ENCODE measurements at regions not wholly inside any gene's neighbourhood (a gene's known extent, or its start where the extent isn't known, plus 50 kb on each side); places are given as distances from the start of the nearest gene placed in this dataset.

DNA sequence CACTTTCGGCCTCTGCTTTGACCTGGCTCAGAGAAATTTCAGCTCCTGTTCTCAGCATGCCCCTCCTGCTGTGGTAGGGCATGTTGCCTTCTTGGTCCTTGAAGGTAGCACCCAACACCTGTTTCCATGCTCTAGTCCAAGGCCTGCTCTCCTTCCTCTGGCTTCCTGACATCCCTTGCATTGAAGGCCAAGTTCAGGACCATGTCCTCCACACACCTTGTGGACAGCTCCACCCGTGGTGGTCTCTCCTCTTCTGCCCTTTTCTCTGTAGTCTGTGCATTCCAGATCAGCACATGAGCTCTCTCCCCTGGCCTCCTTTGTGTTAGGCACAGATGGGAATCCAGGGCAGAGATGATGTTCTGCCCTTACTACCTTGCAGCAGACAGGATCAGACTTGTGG, 225.3 kb downstream of the ADAMTS15 start:
- Histone ChIP-seq H3K27me3 (no peaks in the 10 kb centered on the region), H3K36me3 (no peaks in the 10 kb centered on the region), H3K9me3 (peaks cover 0 to 7% of the 10 kb centered on the region in 2 donors), H3K4me3 (no peak overlapping the region), H3K4me1 (no peaks in the 10 kb centered on the region), H3K27ac (no peak overlapping the region)
- ATAC-seq (no peak), DNase-seq (no peak)
- intact Hi-C loops (cut with DNase I), result no loop called here
- TF ChIP-seq, protein P1, sequence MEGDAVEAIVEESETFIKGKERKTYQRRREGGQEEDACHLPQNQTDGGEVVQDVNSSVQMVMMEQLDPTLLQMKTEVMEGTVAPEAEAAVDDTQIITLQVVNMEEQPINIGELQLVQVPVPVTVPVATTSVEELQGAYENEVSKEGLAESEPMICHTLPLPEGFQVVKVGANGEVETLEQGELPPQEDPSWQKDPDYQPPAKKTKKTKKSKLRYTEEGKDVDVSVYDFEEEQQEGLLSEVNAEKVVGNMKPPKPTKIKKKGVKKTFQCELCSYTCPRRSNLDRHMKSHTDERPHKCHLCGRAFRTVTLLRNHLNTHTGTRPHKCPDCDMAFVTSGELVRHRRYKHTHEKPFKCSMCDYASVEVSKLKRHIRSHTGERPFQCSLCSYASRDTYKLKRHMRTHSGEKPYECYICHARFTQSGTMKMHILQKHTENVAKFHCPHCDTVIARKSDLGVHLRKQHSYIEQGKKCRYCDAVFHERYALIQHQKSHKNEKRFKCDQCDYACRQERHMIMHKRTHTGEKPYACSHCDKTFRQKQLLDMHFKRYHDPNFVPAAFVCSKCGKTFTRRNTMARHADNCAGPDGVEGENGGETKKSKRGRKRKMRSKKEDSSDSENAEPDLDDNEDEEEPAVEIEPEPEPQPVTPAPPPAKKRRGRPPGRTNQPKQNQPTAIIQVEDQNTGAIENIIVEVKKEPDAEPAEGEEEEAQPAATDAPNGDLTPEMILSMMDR (IDR thresholded peaks at IDR 0.05), result no peak

DNA sequence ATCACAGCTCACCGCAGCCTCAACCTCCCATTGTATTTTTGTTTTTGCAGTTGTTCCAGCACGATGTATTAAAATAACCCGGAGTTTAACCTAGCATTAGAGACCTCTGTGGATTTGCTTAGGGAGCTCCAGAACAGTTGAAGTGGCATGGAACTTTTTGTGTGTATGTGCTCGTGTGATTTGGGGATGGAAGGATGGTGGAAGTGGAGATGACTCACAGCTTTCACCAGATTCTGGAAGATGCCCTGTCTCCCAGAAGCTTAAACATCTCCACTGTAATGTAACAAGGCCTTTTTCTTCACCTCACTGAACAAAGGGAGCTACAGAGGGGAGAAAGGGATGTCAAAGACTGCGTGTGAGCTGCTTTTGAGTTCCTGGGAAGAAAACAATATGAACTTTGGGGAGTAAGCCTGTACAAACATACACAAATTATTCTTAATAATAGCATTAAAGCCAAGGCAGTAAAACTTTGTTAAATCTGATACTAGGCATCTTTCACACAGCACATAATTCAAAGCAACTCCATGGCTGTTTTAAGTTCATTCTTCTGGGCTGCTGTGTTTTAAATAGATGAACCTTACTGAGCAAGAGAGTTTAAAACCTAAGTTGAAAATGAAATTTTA, 226.4 kb downstream of the ADAMTS15 start:
- TF ChIP-seq, protein P1 (IDR thresholded peaks at IDR 0.05), result no peak
- no peaks in the 10 kb centered on the region for H3K36me3 ChIP-seq
- peaks cover 0 to 18% of the 10 kb centered on the region in 2 donors for H3K9me3 ChIP-seq
- peak overlapping the region; percentile 7 to 27 for H3K27ac ChIP-seq
- ATAC-seq (no peak), DNase-seq (no peak)
- no peak overlapping the region for H3K4me3 ChIP-seq
- intact Hi-C loops (cut with DNase I), result no loop called here
- H3K27me3 ChIP-seq, result no peaks in the 10 kb centered on the region
- H3K4me1 ChIP-seq, result no peaks in the 10 kb centered on the region

DNA sequence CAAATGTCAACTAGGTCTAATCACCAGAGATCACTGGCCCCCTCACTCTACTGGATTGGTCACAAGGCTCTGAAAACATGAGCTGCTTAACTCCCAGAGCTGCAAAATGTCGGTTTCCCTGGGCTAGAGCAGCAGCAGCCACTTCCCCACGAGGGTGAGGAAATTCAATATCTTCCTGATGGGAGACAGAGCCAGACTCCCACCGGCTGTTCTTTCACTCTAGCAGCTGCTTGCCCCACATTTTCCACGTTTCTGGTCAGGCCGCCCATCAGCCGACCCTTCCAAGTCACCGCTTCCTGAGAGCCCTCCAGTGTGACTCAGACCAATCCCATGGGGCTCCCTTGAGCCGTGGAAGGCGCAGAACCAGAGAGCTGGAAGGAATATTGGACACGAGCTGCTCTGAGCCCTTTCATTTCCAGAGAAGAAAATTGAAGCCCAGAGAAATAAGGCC, 227.0 kb downstream of the ADAMTS15 start:
- TF ChIP-seq, protein P1 (IDR thresholded peaks at IDR 0.05), result no peak
- DNase-seq (peak in 1 of 4 donors; percentile 36), ATAC-seq (peak; percentile 42)
- no peaks in the 10 kb centered on the region for H3K36me3 ChIP-seq
- H3K4me3 ChIP-seq, result no peak overlapping the region
- intact Hi-C loops (cut with DNase I), result no loop called here
- H3K27ac ChIP-seq, result peak overlapping the region; percentile 7 to 27
- no peaks in the 10 kb centered on the region for H3K27me3 ChIP-seq
- H3K9me3 ChIP-seq, result peaks cover 0 to 24% of the 10 kb centered on the region in 2 donors
- no peaks in the 10 kb centered on the region for H3K4me1 ChIP-seq

DNA sequence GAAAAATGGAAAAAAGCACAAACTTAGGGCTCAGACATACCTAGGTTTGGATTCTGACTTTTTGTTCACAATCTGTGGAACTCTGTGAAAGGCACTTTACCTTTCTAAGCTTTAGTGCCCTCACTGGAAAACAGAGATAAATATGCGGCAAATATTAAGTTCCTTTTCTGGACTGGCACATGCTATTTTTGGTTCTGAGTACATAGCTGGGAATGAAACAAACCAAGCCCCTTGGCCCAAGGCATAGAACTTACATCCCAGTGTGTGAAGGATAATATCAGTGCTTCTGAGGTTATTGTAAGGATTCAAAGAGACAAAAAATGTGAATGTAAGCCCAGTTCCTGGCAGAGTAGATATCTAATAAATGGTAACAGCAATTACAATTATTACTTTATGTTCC, 227.5 kb downstream of the ADAMTS15 start:
- Histone ChIP-seq H3K9me3 (peaks cover 4 to 29% of the 10 kb centered on the region in 2 donors), H3K4me1 (no peaks in the 10 kb centered on the region), H3K4me3 (no peak overlapping the region), H3K36me3 (no peaks in the 10 kb centered on the region), H3K27me3 (no peaks in the 10 kb centered on the region), H3K27ac (peak overlapping the region; percentile 7 to 27)
- no peak for DNase-seq
- TF ChIP-seq, protein P1 (IDR thresholded peaks at IDR 0.05), result no peak
- intact Hi-C loops (cut with DNase I), result no loop called here
- no peak for ATAC-seq

DNA sequence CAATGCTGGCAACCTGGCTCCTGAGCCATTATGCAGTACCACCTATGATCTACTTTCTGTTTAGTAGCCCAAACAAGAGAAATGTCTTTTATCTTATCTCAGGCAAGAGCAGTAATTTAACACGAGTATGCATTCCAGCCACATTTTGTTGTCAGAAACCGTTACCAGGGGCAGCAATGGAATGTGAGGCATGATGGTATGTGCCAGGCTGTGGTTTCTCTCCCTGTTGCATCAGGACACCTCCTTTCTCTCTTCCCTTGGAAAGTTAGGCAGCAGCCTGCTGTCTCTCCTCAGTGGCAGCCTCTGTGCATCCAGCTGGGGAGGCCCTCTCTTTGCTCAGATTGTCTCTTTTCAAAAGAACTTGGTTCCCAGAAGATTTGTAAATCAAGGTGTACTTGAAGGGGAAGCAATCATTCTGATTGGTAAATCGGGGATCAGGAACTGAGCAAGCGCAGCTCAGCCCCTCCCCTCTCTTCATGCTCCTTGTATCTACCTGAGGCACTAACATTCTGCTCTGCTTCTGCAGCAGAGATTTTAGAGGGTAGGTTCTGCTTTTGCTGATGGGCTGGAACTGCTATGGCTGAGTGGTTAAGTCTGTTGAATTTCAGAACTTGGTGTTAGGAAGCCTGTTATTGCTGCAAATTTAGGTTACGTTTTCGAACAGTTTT, 229.2 kb downstream of the ADAMTS15 start:
- ATAC-seq (peak; percentile 47), DNase-seq (no peak)
- H3K27ac ChIP-seq, result no peak overlapping the region
- H3K4me1 ChIP-seq, result no peaks in the 10 kb centered on the region
- no peak overlapping the region for H3K4me3 ChIP-seq
- no peaks in the 10 kb centered on the region for H3K36me3 ChIP-seq
- intact Hi-C loops (cut with DNase I), result no loop called here
- H3K27me3 ChIP-seq, result no peaks in the 10 kb centered on the region
- peaks cover 4 to 36% of the 10 kb centered on the region in 2 donors for H3K9me3 ChIP-seq
- TF ChIP-seq, protein P1 (IDR thresholded peaks at IDR 0.05), result no peak

Data from left lung (tissue), 4 donors.